PC-3 (cell line): ENCODE measurements at regions not wholly inside any gene's neighbourhood (a gene's known extent, or its start where the extent isn't known, plus 50 kb on each side); places are given as distances from the start of the nearest gene placed in this dataset.

Experiments
- EZH2 ChIP-seq: fragments of 300-600 bp; sonication (generic); IDR thresholded peaks from one replicate; pipeline ENCODE4 v1.6.1; 2017; ENCODE audit warnings: antibody characterized with exemption, mild to moderate bottlenecking, low read length; ENCODE audit not compliant: unreplicated experiment
- TF ChIP-seq, protein P1 (sequence below): fragments of 300-600 bp; sonication (generic); conservative IDR thresholded peaks from 2 replicates; pipeline ENCODE4 v1.5.1; 2017; ENCODE audit warnings: antibody characterized with exemption, low read depth, mild to moderate bottlenecking, low read length

GRCh38 chr16:9206156-9206555 is 114.7 kb downstream of the HAPSTR1 start:
- TF ChIP-seq, protein P1, sequence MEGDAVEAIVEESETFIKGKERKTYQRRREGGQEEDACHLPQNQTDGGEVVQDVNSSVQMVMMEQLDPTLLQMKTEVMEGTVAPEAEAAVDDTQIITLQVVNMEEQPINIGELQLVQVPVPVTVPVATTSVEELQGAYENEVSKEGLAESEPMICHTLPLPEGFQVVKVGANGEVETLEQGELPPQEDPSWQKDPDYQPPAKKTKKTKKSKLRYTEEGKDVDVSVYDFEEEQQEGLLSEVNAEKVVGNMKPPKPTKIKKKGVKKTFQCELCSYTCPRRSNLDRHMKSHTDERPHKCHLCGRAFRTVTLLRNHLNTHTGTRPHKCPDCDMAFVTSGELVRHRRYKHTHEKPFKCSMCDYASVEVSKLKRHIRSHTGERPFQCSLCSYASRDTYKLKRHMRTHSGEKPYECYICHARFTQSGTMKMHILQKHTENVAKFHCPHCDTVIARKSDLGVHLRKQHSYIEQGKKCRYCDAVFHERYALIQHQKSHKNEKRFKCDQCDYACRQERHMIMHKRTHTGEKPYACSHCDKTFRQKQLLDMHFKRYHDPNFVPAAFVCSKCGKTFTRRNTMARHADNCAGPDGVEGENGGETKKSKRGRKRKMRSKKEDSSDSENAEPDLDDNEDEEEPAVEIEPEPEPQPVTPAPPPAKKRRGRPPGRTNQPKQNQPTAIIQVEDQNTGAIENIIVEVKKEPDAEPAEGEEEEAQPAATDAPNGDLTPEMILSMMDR, result no peak
- no peak for TF ChIP-seq EZH2
